ENCODE measurements at regions not wholly inside any gene's neighbourhood (a gene's known extent, or its start where the extent isn't known, plus 50 kb on each side); places are given as distances from the start of the nearest gene placed in this dataset.
A peak's percentile ranks its signal among the peaks of the same experiment; 100 is the strongest.
"Not testable (repeated sequence)": the region's sequence is repeated elsewhere in the genome, so short reads cannot be mapped to it uniquely, and the experiment has no call there.

- FAIRE-seq (no peak), DNase-seq (ENCODE audit: insufficient read length, low spot score) (no peak)
These were observed 85.1 kb downstream of the GNL3L start for GRCh38 chrX:54615109-54615508.

DNA sequence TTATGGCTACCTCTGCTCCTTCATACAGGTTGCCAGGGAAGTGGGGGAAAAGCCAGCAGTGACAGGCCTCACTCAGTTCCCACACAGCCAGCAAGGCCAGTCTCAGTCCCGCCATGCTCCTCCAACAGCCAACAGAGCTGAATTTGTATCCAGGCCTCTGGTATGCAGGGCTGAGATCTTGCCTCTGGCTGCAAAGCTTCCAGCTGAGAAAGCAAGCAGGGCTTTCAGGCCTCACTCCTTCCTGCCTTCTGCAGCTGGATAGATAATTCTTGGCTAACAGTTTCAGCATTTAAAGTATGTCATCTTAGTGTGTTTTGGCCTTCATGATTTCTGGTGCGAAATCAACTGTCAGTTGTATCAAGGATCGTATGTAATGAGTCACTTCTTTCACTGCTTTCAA is 103.6 kb downstream of the GNL3L start:
- no peak for DNase-seq (ENCODE audit: insufficient read length, low spot score)
- FAIRE-seq = no peak

DNA sequence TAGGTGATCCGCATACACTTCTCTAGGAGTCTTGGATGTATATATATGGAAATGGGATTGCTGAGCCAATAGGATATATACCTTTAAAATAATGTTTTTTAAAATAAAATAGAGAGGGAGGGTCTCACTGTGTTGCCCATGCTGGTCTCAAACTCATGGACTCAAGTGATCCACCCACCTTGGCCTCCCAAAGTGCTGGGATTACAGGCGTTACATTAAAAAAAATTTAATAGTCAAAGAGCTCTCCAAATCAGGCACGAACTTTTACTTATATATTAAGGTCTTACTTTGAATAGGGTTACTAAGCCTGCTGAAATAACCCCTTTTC is 109.0 kb downstream of the GNL3L start:
- no peak for DNase-seq (ENCODE audit: insufficient read length, low spot score)
- FAIRE-seq = no peak

- DNase-seq (ENCODE audit: insufficient read length, low spot score) (peak; percentile 69), FAIRE-seq (no peak)
These were observed 109.5 kb downstream of the GNL3L start for GRCh38 chrX:54639346-54640102.

GRCh38 chrX:54640103-54640690 is 110.2 kb downstream of the GNL3L start:
- FAIRE-seq = no peak
- no peak for DNase-seq (ENCODE audit: insufficient read length, low spot score)

DNA sequence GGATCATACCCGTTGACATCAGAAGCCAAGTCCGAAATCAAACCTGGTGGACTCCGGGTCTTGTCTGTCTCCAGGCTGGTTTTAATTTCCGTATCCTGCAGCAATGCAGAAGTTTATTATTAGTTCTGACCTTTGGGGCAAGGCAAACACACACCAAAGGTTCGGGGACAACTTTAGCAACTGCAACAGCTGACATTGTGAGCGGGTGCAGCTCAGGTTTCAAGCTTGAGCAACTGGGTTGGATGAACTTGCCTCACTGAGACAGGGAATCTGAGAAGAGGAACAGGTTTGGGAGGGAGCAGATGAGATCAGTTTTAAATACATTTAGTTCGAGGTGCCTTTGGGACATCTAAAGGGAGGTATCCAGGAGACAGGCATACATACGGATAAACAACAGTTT is 110.7 kb downstream of the GNL3L start:
- no peak for FAIRE-seq
- DNase-seq (ENCODE audit: insufficient read length, low spot score) = no peak

- DNase-seq (ENCODE audit: insufficient read length, low spot score) (no peak), FAIRE-seq (no peak)
These were observed 111.5 kb downstream of the GNL3L start for GRCh38 chrX:54641530-54641929.

DNA sequence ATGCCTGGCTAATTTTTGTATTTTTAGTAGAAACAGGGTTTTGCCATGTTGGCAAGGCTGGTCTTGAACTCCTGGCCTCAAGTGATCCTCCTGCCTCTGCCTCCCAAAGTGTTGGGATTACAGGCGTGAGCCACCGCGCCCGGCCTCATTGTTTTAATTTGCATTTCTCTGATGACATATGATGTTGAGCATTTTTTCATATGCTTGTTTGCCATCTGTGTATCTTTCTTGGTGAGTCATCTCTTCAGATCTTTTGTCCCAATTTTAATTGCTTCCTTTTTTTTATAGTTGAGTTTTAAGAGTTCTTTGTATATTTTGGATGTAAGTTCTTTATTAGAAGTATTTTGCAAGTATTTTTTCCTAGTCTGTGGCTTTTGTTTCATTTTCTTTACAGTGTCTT is 117.6 kb downstream of the GNL3L start:
- not testable (repeated sequence) for FAIRE-seq; DNase-seq (ENCODE audit: insufficient read length, low spot score)

GRCh38 chrX:54659547-54659946 is 129.5 kb downstream of the GNL3L start:
- DNase-seq (ENCODE audit: insufficient read length, low spot score) (no peak), FAIRE-seq (no peak)

- DNase-seq (ENCODE audit: insufficient read length, low spot score) (no peak), FAIRE-seq (no peak)
These were observed 122.3 kb downstream of the ITIH6 start for GRCh38 chrX:54675762-54676161.

- FAIRE-seq = no peak
- no peak for DNase-seq (ENCODE audit: insufficient read length, low spot score)
These were observed 102.8 kb downstream of the ITIH6 start for GRCh38 chrX:54695231-54695630.

DNA sequence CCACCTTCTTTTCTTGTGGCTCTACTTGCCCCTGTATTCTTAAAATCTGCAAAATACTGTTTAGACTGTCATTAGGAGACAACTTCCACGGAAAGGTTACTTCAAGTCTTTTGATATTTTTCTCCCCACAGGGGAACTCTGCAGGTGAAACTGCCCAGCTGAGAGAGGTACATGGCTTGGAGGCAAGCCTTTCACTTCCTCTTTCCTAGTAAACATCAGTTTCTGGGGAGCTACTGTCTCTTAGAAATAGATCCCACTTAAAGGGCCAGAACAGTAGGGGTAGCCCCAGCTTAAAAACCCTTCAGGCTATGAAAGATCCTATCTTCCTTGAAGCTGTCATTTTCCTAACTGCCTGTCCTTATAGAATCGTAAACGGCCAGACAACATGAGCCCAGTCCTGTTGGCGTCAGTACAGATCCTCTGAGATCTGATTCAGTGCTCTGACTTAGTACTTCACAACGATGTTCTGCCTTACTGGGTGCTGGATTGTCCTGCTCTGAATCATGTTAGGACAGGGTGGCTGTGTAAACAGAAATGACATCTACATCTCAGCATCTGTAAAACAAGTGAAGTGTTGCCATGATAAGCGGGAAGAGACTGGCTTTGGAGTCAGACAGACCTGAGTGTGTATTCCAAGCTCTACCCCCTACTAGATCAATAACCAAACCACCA is 102.1 kb downstream of the ITIH6 start:
- no peak for FAIRE-seq
- no peak for DNase-seq (ENCODE audit: insufficient read length, low spot score)

Data from HTR-8/SVneo (cell line).